Thyroid gland (tissue), 4 donors: ENCODE measurements at regions not wholly inside any gene's neighbourhood (a gene's known extent, or its start where the extent isn't known, plus 50 kb on each side); places are given as distances from the start of the nearest gene placed in this dataset.
"Not testable (repeated sequence)": the region's sequence is repeated elsewhere in the genome, so short reads cannot be mapped to it uniquely, and the experiment has no call there.

Experiments
- DNase-seq, 2 donors: peaks; one replicate each; pipeline ENCODE4 v3.0.0-alpha.2; 2019
- H3K27ac ChIP-seq, 3 donors: fragments of 200-600 bp; sonication (generic); 1 replicate in 2 of 3; 2 replicates in 1 of 3; pipeline ENCODE4 v1.5.1; 2016 to 2019; ENCODE audit warnings: mild to moderate bottlenecking in 1 of 3, moderate library complexity in 1 of 3
- H3K27me3 ChIP-seq: fragments of 200-600 bp; sonication (generic); one replicate; pipeline ENCODE4 v1.5.1; 2019
- H3K36me3 ChIP-seq, 2 donors: fragments of 200-600 bp; sonication (generic); one replicate each; pipeline ENCODE4 v1.5.1; 2016 to 2019
- H3K4me1 ChIP-seq, 2 donors: fragments of 200-600 bp; sonication (generic); one replicate each; pipeline ENCODE4 v1.5.1; 2017 to 2019
- H3K4me3 ChIP-seq, 3 donors: fragments of 200-600 bp; sonication (generic); replicated peaks in 1 of 3; 1 replicate in 2 of 3; 2 replicates in 1 of 3; pipeline ENCODE4 v1.5.1; 2016; ENCODE audit warnings: mild to moderate bottlenecking in 1 of 3
- H3K9me3 ChIP-seq: fragments of 200-600 bp; sonication (generic); one replicate; pipeline ENCODE4 v1.5.1; 2017
- POLR2A ChIP-seq, 2 donors: fragments of 450-650 bp; IDR thresholded peaks; one replicate each; pipeline ENCODE4 v1.6.1; 2017; ENCODE audit warnings: antibody characterized with exemption in 2 of 2, mild to moderate bottlenecking in 2 of 2, moderate library complexity in 1 of 2
- WGBS, 2 donors: methylation state at CpG; one replicate each; pipeline ENCODE4 v1.1.5; 2017; 5-methylcytosine and 5-hydroxymethylcytosine counted together
- intact Hi-C: fragments of 100-400 bp; cut with DNase I; formaldehyde crosslinking; loops from one replicate; pipeline ENCODE4 v1.15.1; 2023
- TF ChIP-seq, protein P1 (sequence below), 6 experiments: fragments of 200-600 bp in 3 of 6; fragments of 450-650 bp in 3 of 6; sonication (generic) in 3 of 6; IDR thresholded peaks; one replicate each; pipeline ENCODE4 v1.5.1; 2016 to 2019; ENCODE audit warnings: antibody characterized with exemption in 6 of 6, mild to moderate bottlenecking in 2 of 6, inconsistent platforms in 1 of 6, moderate library complexity in 1 of 6

DNA sequence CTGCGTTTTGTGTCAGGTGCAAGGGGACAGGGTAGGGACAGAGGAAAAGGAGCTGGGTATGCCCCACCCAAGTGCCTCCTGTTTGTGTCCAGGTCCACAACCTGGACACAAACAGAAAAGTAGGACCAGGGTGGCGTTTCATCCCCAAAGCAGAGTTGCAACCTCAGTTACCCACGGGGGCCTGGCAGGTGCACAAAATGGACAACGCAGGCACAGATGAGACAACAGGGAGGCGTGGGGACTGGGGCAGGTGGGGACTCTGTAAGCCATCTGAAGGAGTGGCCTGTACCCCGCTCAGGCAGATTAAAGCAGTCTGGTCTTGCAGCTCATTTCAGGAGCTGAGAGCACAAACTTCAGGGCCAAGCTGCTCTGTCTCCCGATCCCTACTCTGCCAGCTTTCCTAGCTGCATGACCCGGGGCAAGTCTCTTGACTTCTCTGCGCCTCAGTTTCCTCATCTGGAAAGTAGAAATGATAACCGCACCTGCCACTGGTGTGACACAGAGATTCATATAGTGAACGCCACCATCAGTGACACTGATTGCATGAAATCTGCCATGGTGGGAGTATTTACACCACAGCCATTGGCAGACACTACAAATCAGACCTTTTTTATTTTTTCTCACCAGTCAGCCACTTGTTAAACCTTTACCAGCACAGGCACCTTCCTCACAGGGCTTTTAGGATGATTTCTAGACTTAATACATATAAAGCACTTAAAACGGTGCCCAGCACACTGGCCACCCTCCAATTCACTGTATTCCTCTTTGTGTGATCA is 123.0 kb downstream of the PHETA1 start:
- intact Hi-C loops: no loop called here
- TF ChIP-seq, protein P1, sequence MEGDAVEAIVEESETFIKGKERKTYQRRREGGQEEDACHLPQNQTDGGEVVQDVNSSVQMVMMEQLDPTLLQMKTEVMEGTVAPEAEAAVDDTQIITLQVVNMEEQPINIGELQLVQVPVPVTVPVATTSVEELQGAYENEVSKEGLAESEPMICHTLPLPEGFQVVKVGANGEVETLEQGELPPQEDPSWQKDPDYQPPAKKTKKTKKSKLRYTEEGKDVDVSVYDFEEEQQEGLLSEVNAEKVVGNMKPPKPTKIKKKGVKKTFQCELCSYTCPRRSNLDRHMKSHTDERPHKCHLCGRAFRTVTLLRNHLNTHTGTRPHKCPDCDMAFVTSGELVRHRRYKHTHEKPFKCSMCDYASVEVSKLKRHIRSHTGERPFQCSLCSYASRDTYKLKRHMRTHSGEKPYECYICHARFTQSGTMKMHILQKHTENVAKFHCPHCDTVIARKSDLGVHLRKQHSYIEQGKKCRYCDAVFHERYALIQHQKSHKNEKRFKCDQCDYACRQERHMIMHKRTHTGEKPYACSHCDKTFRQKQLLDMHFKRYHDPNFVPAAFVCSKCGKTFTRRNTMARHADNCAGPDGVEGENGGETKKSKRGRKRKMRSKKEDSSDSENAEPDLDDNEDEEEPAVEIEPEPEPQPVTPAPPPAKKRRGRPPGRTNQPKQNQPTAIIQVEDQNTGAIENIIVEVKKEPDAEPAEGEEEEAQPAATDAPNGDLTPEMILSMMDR (IDR thresholded peaks at IDR 0.05): no peak
- no peak for TF ChIP-seq POLR2A (IDR thresholded peaks at IDR 0.05)
- H3K9me3 ChIP-seq: no peaks in the 10 kb centered on the region
- no peaks in the 10 kb centered on the region for H3K27me3 ChIP-seq
- H3K4me1 ChIP-seq: peaks cover 11 to 12% of the 10 kb centered on the region in 2 donors
- no peak overlapping the region for H3K27ac ChIP-seq
- H3K36me3 ChIP-seq: no peaks in the 10 kb centered on the region
- no peak overlapping the region for H3K4me3 ChIP-seq
- 92 to 97% methylated on average over 12 of the region's 12 CpGs for WGBS, 2 donors
- no peak for DNase-seq

DNA sequence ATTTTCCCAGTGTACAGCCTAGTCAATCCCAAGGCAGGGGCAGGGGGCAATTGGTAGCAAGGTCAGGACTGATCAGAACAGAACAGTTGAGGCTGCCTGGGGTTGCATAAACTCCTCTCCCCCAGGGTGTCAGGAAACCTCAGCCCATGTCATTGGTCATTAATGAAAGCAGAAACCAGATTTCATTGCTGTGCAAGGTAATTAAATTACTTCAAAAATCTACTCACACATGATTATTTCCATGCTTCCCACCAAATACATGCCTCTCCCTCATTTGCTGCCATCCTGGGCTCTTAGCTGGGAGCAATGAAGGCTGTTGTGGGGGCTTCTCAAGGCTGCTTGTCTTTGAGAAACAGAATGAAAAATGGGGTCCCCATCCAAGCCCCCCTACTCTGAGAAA is 124.2 kb downstream of the PHETA1 start:
- Histone ChIP-seq H3K9me3 (no peaks in the 10 kb centered on the region), H3K36me3 (no peaks in the 10 kb centered on the region), H3K4me3 (no peak overlapping the region), H3K27me3 (no peaks in the 10 kb centered on the region), H3K27ac (no peak overlapping the region), H3K4me1 (peaks cover 11 to 12% of the 10 kb centered on the region in 2 donors)
- no peak for DNase-seq
- TF ChIP-seq POLR2A (IDR thresholded peaks at IDR 0.05): no peak
- TF ChIP-seq, protein P1 (IDR thresholded peaks at IDR 0.05): no peak
- intact Hi-C loops: no loop called here

DNA sequence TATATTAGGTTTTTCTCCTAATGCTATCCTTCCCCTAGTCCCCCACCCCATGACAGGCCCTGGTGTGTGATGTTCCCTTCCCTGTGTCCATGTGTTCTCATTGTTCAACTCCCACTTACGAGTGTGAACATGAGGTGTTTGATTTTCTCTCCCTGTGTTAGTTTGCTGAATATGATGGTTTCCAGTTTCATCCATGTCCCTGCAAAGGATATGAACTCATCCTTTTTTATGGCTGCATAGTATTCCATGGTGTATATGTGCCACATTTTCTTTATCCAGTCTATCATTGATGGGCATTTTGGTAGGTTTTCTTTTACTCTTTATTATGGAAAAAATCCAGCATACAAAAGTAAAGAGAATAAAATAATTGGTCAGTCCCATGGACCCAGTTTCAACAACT is 126.1 kb downstream of the PHETA1 start:
- H3K27ac ChIP-seq, H3K36me3 ChIP-seq, H3K27me3 ChIP-seq, DNase-seq, intact Hi-C loops, H3K9me3 ChIP-seq, H3K4me3 ChIP-seq, H3K4me1 ChIP-seq: not testable (repeated sequence)
- WGBS, 2 donors: 94 to 100% methylated on average over 1 of the region's 1 CpG

DNA sequence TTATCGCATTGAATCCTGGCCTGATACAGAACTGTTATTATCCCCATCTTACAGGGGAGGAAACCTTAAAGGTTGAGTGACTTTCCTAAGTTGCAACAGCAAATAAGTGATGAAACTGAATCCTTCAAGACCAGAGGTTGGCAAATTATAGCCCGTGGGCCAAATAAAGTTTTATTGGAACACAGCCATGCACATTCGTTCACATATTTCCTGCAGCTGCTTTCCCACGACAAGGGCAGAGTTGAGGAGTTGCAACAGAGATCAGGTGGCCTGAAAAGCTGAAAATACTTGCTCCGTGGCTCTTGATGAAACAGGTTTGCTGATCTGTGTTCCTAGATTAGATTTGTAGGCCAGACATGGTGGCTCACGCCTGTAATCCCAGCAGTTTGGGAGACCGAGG is 126.7 kb downstream of the PHETA1 start:
- no peak for DNase-seq
- no peaks in the 10 kb centered on the region for H3K9me3 ChIP-seq
- no peaks in the 10 kb centered on the region for H3K27me3 ChIP-seq
- WGBS, 2 donors: 80 to 85% methylated on average over 7 of the region's 7 CpGs
- H3K27ac ChIP-seq: no peak overlapping the region
- TF ChIP-seq, protein P1 (IDR thresholded peaks at IDR 0.05): no peak
- no peak for TF ChIP-seq POLR2A (IDR thresholded peaks at IDR 0.05)
- H3K36me3 ChIP-seq: no peaks in the 10 kb centered on the region
- H3K4me3 ChIP-seq: no peak overlapping the region
- intact Hi-C loops: no loop called here
- no peaks in the 10 kb centered on the region for H3K4me1 ChIP-seq

DNA sequence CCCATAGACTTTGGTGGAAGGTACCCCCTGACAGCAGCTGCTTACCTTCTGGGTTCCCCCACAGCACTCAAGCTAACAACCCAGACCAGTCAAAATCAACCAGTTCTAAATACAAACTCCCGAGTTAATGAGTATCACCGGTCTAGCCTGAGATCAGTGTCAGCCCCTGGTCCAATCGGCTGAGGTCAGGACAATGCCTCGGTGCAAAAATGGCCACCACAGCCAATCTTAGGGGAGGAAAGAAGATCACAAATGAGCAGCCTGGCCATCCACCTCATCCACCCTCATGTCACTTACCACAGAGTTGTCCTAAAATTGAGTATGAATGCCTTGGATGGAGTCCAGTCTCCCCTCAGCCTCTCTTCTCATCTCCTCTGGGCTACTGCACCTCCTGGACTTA is 128.5 kb downstream of the PHETA1 start:
- H3K27ac ChIP-seq: no peak overlapping the region
- no peaks in the 10 kb centered on the region for H3K36me3 ChIP-seq
- intact Hi-C loops: no loop called here
- H3K4me1 ChIP-seq: no peaks in the 10 kb centered on the region
- WGBS, 2 donors: 71% methylated on average over 4 of the region's 4 CpGs
- no peaks in the 10 kb centered on the region for H3K27me3 ChIP-seq
- no peak overlapping the region for H3K4me3 ChIP-seq
- TF ChIP-seq, protein P1 (IDR thresholded peaks at IDR 0.05): no peak
- no peak for TF ChIP-seq POLR2A (IDR thresholded peaks at IDR 0.05)
- H3K9me3 ChIP-seq: no peaks in the 10 kb centered on the region
- no peak for DNase-seq
